ENCODE measurements at regions not wholly inside any gene's neighbourhood (a gene's known extent, or its start where the extent isn't known, plus 50 kb on each side); places are given as distances from the start of the nearest gene placed in this dataset.
"Not testable (repeated sequence)": the region's sequence is repeated elsewhere in the genome, so short reads cannot be mapped to it uniquely, and the experiment has no call there.

DNA sequence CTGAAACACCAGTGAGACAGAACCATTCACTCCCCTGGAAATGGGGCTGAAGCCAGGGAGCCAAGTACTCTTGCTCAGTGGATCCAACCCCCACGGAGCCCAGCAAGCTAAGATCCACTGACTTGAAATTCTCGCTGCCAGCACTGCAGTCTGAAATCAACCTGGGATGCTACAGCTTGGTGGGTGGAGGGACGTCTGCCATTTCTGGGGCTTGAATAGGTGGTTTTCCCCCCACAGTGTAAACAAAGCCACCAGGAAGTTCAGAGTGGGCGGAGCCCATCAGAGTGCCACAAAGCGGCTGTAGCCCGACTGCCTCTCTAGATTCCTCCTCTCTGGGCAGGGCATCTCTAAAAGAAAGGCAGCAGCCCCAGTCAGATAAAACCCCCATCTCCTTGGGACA is 292.8 kb downstream of the LNPK start:
- Mint-ChIP-seq H3K9me3 (peaks cover 6% of the 10 kb centered on the region), H3K27me3 (peaks cover 44% of the 10 kb centered on the region), H3K27ac (no peak overlapping the region), H3K4me1 (ENCODE audit: low read depth) (no peaks in the 10 kb centered on the region), H3K4me3 (no peak overlapping the region), H3K36me3 (ENCODE audit: low read depth) (no peaks in the 10 kb centered on the region)

DNA sequence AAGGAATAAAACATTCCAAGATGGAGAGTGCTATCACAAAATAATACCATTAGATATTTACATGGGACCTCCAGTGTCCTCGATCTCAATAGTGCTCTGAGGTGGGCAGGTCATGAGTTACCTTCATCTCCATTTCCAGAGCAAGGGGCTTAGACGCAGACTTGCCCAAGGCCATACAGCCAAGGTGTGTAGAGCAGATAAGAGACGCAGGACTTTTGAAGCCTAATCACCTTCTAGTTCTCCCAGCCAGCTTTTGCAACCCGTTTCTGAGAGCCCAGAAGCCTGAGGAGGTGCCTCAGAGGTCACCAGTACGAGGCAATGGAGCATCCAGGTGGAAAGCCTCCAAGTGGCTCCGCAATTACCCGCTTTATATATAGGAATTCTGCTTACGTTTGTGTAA is 294.7 kb downstream of the LNPK start:
- Mint-ChIP-seq H3K9me3 (peaks cover 4% of the 10 kb centered on the region), H3K4me3 (no peak overlapping the region), H3K4me1 (ENCODE audit: low read depth) (no peaks in the 10 kb centered on the region), H3K27ac (no peak overlapping the region), H3K27me3 (peaks cover 39% of the 10 kb centered on the region), H3K36me3 (ENCODE audit: low read depth) (no peaks in the 10 kb centered on the region)

- H3K4me3 Mint-ChIP-seq; H3K4me1 Mint-ChIP-seq (ENCODE audit: low read depth); H3K27ac Mint-ChIP-seq: not testable (repeated sequence)
These were observed 297.5 kb downstream of the LNPK start for GRCh38 chr2:175704568-175704967.

DNA sequence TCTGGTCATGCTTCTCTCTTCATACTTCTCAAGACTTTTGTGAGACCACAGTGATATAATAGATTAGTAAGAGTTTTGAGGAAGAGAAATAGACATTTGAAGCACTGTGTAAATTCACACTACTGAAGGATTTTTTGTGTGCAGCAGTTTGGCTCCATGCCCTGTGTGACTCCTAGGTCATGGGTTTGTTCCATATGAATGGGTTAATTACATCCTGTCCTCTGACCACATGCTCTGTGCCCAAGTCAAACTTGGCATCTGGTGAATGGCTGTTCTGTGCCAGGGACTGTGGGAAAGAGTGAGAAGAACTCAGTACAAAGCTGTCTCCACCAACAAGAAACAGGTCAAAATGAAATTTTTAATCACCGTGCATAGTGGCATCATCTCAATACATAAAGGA is 304.0 kb downstream of the LNPK start:
- H3K36me3 Mint-ChIP-seq (ENCODE audit: low read depth) = no peaks in the 10 kb centered on the region
- H3K9me3 Mint-ChIP-seq = no peaks in the 10 kb centered on the region
- no peak overlapping the region for H3K27ac Mint-ChIP-seq
- H3K4me3 Mint-ChIP-seq = no peak overlapping the region
- H3K4me1 Mint-ChIP-seq (ENCODE audit: low read depth) = no peaks in the 10 kb centered on the region
- peaks cover 21% of the 10 kb centered on the region for H3K27me3 Mint-ChIP-seq

More at GRCh38 chr2:175704568-175704967, 297.5 kb downstream of the LNPK start:
- peaks cover 20% of the 10 kb centered on the region for H3K27me3 Mint-ChIP-seq
- H3K36me3 Mint-ChIP-seq (ENCODE audit: low read depth); H3K9me3 Mint-ChIP-seq: not testable (repeated sequence)

- H3K4me1 Mint-ChIP-seq (ENCODE audit: low read depth) = no peaks in the 10 kb centered on the region
- H3K36me3 Mint-ChIP-seq (ENCODE audit: low read depth) = no peaks in the 10 kb centered on the region
- H3K4me3 Mint-ChIP-seq = no peak overlapping the region
- H3K9me3 Mint-ChIP-seq = no peaks in the 10 kb centered on the region
- no peak overlapping the region for H3K27ac Mint-ChIP-seq
- H3K27me3 Mint-ChIP-seq = peaks cover 18% of the 10 kb centered on the region
These were observed 311.8 kb downstream of the LNPK start for GRCh38 chr2:175690113-175690837.

DNA sequence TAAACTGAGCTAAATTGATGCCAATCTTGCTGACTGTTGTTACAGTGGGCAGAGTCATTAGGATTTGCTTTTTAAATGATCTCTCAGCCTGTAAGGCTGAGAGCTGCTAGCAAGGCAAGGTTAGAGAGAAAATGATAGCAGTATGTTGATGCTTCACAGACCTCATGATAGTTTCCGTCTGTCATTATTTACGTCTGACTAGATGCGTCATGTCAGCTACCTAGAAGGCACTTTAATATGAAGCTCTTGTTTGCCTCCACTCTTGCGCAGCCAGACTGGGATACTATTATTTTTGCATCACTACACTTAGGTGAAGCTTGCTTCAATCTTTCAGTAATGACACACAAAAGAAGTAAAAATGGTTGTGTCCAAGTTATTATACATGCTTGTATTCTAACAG is 313.8 kb downstream of the LNPK start:
- Mint-ChIP-seq H3K27ac (no peak overlapping the region), H3K4me3 (no peak overlapping the region), H3K4me1 (ENCODE audit: low read depth) (no peaks in the 10 kb centered on the region), H3K27me3 (peaks cover 9% of the 10 kb centered on the region), H3K9me3 (no peaks in the 10 kb centered on the region), H3K36me3 (ENCODE audit: low read depth) (no peaks in the 10 kb centered on the region)

DNA sequence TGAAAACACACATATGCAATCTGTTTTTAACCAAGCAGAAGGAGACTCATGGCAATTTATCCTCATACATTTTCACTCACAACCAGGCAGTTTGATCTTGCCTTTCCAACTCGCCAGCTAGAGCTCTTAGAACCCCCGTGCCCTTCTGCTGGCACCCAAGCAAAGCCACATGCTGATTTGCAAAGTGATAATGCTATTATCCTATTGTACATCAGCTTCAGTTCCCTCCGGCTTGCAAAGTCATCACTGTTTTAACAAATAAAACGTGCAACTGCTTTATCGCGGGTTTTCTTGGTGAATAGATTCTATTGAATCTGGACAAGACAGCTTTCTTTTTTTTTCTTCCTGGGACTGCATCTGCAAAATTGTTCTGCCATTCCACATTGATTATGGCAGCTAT is 314.6 kb downstream of the LNPK start:
- Mint-ChIP-seq H3K4me3 (no peak overlapping the region), H3K27me3 (peaks cover 9% of the 10 kb centered on the region), H3K27ac (no peak overlapping the region), H3K36me3 (ENCODE audit: low read depth) (no peaks in the 10 kb centered on the region), H3K9me3 (no peaks in the 10 kb centered on the region), H3K4me1 (ENCODE audit: low read depth) (no peaks in the 10 kb centered on the region)

- no peaks in the 10 kb centered on the region for H3K4me1 Mint-ChIP-seq (ENCODE audit: low read depth)
- H3K27ac Mint-ChIP-seq = no peak overlapping the region
- no peaks in the 10 kb centered on the region for H3K9me3 Mint-ChIP-seq
- peaks cover 11% of the 10 kb centered on the region for H3K27me3 Mint-ChIP-seq
- H3K4me3 Mint-ChIP-seq = no peak overlapping the region
- no peaks in the 10 kb centered on the region for H3K36me3 Mint-ChIP-seq (ENCODE audit: low read depth)
These were observed 316.1 kb downstream of the LNPK start for GRCh38 chr2:175686002-175686401.

GRCh38 chr2:175684466-175684865 is 317.6 kb downstream of the LNPK start:
- Mint-ChIP-seq H3K27me3 (peaks cover 11% of the 10 kb centered on the region), H3K4me3 (no peak overlapping the region), H3K4me1 (ENCODE audit: low read depth) (no peaks in the 10 kb centered on the region), H3K9me3 (no peaks in the 10 kb centered on the region), H3K27ac (no peak overlapping the region), H3K36me3 (ENCODE audit: low read depth) (no peaks in the 10 kb centered on the region)

DNA sequence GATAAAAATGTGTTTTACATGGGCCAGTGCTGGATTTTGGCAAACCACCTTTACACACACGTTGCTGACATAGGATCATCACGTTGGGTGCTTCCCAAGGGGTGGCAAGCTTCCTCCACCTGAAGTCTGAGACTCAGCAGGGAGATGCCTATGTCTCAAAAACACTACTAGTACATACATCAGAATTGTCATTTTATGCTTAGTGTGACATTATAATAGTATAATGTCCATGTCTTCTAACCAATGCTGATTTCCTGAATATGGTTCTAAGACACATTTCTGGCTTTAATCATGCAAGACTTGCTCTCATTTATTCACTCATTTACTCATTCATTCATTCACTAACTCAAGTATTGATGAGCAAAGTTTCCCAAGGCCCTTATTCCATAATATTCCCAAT is 322.3 kb downstream of the LNPK start:
- Mint-ChIP-seq H3K27ac (no peak overlapping the region), H3K4me1 (ENCODE audit: low read depth) (no peaks in the 10 kb centered on the region), H3K27me3 (peaks cover 5% of the 10 kb centered on the region)

DNA sequence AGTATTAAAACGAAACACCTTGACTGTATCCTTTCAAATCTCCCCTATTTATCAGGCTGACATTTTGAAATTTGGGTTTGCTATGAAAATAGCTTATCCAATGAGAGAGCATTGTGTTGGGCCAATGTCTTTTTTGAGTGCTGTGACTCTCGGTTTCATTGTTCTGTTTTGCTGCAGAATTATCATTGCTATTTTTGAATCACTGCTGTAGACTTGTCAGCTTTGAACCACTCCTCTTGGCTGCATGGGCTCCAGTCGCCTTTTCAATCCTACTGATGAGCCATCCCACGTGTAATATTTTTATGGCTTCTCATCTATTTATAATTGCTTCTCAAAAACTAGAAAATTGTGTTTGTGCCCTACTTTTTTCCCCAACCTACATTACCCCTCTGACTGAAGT is 322.8 kb downstream of the LNPK start:
- Mint-ChIP-seq H3K27ac (no peak overlapping the region), H3K9me3 (no peaks in the 10 kb centered on the region), H3K36me3 (ENCODE audit: low read depth) (no peaks in the 10 kb centered on the region), H3K27me3 (peaks cover 5% of the 10 kb centered on the region), H3K4me1 (ENCODE audit: low read depth) (no peaks in the 10 kb centered on the region), H3K4me3 (no peak overlapping the region)

More for the DNA sequence above, 322.3 kb downstream of the LNPK start:
- H3K4me3 Mint-ChIP-seq = no peak overlapping the region
- no peaks in the 10 kb centered on the region for H3K9me3 Mint-ChIP-seq
- H3K36me3 Mint-ChIP-seq (ENCODE audit: low read depth) = no peaks in the 10 kb centered on the region

GRCh38 chr2:175677880-175678279 is 324.2 kb downstream of the LNPK start:
- Mint-ChIP-seq H3K36me3 (ENCODE audit: low read depth) (no peaks in the 10 kb centered on the region), H3K27me3 (peaks cover 8% of the 10 kb centered on the region), H3K9me3 (no peaks in the 10 kb centered on the region), H3K27ac (no peak overlapping the region), H3K4me1 (ENCODE audit: low read depth) (no peaks in the 10 kb centered on the region), H3K4me3 (no peak overlapping the region)

DNA sequence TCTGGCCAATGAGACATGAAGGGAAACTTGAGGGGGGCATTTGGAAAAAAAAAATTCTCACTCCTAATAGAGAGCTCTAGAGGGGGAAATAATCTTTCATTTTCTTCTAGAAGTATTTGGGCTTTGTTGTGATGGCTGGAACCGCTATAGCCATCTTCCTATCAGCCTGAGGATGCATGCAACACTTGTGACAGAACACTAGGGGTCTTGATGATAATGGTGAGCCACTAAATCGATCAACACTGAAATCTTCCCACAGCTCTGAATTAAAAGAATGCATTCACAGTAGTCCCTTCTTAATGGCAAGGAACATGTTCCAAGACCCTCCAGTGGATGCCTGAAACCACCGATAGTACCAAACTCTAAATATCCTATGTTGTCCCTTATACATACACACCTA is 325.3 kb downstream of the LNPK start:
- Mint-ChIP-seq H3K27me3 (peaks cover 11% of the 10 kb centered on the region), H3K4me1 (ENCODE audit: low read depth) (no peaks in the 10 kb centered on the region), H3K4me3 (no peak overlapping the region), H3K36me3 (ENCODE audit: low read depth) (no peaks in the 10 kb centered on the region), H3K27ac (no peak overlapping the region), H3K9me3 (no peaks in the 10 kb centered on the region)

- not testable (repeated sequence) for H3K36me3 Mint-ChIP-seq (ENCODE audit: low read depth); H3K9me3 Mint-ChIP-seq; H3K4me1 Mint-ChIP-seq (ENCODE audit: low read depth); H3K27ac Mint-ChIP-seq; H3K4me3 Mint-ChIP-seq
- peaks cover 34% of the 10 kb centered on the region for H3K27me3 Mint-ChIP-seq
These were observed 333.3 kb downstream of the LNPK start for GRCh38 chr2:175668804-175669203.

- no peak overlapping the region for H3K4me3 Mint-ChIP-seq
- H3K36me3 Mint-ChIP-seq (ENCODE audit: low read depth) = no peaks in the 10 kb centered on the region
- H3K4me1 Mint-ChIP-seq (ENCODE audit: low read depth) = no peaks in the 10 kb centered on the region
- H3K27me3 Mint-ChIP-seq = peaks cover 7% of the 10 kb centered on the region
- no peaks in the 10 kb centered on the region for H3K9me3 Mint-ChIP-seq
- no peak overlapping the region for H3K27ac Mint-ChIP-seq
These were observed 339.7 kb downstream of the LNPK start for GRCh38 chr2:175662335-175662734.

- Mint-ChIP-seq H3K27me3 (peaks cover 6% of the 10 kb centered on the region), H3K4me3 (no peak overlapping the region), H3K4me1 (ENCODE audit: low read depth) (no peaks in the 10 kb centered on the region), H3K36me3 (ENCODE audit: low read depth) (no peaks in the 10 kb centered on the region), H3K9me3 (no peaks in the 10 kb centered on the region), H3K27ac (no peak overlapping the region)
These were observed 353.4 kb downstream of the LNPK start for GRCh38 chr2:175648577-175649063.
